NCI-H2227 treated with DMSO at 0.1 percent for 48 hours (cell line): ENCODE measurements at regions not wholly inside any gene's neighbourhood (a gene's known extent, or its start where the extent isn't known, plus 50 kb on each side); places are given as distances from the start of the nearest gene placed in this dataset.

Source experiments
- DNase-seq: peaks from one replicate; lab custom pipeline; 2025; lab: John Stamatoyannopoulos, UW

DNA sequence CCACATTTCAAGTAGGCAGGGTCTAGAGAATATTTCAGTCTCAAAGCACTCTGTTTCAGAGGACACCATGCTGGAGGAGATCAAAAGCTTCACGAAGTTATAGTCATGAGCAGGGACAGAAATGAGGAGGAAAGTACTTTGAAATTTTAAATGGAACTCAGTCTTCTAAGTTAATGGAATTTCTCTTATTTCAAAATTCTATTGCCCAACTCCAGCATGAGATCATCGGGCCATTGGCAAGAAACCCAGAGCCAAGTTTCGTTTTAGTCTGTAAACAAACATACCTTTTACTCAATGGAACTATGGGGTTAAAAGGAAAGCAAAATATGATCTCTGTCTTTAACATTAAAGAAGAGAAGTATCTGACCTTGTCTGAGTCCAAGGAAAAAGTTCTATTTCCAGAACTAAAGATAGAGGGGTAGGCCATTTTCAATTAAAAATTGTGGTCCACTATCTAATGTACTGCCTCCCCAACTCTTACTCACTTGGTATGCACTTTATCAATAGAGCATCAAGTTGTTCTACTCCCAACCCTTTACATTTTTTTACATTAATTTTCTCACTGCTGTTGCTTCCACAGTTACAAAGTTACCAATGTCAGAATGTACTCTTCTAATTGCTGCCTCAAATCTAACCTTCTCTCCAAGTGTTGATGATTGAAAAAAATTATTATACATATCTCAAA is 235.3 kb upstream of the NRSN1 start:
- no peak for DNase-seq

GRCh38 chr6:23905133-23905815 is 220.7 kb upstream of the NRSN1 start:
- DNase-seq, result no peak

GRCh38 chr6:23910420-23910819 is 215.6 kb upstream of the NRSN1 start:
- no peak for DNase-seq

DNA sequence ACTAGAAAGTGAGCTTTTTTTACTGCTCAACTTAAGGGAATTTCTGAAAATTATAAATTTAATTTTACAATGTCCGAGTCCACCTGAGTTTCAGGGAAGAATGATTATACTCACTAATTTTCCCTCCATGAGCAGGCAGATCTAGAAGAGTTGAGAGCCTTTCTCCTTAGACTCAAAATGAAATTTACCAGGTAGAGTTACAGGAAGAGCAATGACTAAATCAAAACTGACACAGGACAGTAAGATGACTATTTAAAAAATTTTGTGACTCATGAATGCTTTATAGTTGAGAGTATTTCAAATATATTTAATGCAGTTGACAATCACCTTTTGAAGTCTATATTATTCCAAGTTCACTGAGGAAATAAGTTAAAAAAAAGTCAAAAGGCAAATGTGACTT is 198.1 kb upstream of the NRSN1 start:
- no peak for DNase-seq

DNA sequence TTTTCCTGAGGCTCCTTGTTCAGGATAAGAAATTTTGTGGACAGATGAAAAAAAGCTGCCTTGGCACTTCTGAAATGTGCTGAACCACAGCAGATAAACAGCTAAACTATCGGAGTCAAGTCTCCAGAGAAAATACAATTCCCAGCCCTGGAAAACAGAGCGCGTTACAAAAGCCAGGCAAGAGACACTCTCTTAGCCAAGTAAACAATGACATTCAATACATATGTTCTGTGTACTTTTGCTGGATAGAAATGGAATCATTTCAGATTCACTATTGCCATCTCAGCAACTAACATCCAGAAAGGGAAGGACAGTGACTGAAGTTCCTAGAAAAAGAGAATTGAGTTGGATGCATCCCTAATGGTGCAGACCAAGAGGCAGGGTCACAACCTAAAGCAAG is 196.8 kb upstream of the NRSN1 start:
- no peak for DNase-seq

GRCh38 chr6:23940466-23940865 is 185.5 kb upstream of the NRSN1 start:
- DNase-seq, result no peak

DNA sequence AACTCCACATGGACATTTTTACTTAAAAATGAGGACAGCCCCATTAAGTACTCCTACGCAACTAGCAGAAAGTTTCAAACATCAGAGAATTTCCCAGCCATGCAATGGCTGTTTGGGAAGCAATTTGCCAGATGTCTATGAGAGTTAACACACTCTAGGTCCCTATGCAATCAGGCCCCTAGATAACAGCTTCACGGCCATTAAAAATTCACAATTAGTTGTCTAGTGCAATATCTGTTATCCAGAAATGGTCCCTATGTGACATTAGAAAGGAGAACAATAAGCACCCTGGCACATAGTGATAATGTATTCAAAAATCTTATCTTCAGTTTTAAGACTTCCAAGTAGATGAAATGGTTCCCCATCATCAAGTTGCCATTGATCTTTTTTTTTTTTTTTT is 174.3 kb upstream of the NRSN1 start:
- DNase-seq, result no peak

- DNase-seq, result no peak
Observed at GRCh38 chr6:23952245-23952644, 173.8 kb upstream of the NRSN1 start.

DNA sequence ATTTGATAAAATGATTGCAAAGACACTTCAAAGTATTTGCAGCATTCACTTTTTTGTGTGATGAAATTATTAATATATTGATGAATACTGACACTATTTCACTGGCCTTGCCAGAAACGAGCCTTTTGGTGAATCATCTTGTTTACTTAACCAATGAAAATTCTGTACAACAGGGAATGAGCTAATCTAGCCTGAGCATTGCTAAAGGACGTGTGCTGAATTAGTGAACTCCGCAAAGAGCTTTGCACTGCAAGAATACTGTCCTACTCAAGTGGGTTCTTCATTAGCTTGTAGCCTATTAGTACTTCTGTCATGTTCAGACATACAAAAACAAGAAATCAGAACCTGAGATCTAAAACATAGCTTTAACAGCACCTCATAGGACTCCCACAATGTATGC is 172.0 kb upstream of the NRSN1 start:
- DNase-seq, result no peak

DNA sequence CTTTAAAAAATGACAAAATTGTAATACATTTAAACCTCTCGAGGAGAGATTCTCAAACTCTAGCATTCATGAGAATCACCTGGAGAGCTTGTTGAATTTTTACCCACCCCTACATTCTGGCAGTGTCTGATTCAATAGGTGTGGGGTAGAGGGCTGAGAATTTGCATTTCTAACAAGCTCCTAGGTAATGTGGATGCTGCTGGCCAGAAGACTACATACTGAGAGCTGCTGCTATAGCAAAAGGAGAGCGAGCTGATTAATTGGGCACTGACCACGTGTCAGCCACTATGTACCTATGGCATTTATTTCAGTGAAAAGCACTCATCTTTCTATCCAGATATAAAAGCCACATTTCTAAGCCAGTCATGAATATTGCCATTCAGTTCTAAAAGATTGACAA is 169.0 kb upstream of the NRSN1 start:
- DNase-seq, result no peak

DNA sequence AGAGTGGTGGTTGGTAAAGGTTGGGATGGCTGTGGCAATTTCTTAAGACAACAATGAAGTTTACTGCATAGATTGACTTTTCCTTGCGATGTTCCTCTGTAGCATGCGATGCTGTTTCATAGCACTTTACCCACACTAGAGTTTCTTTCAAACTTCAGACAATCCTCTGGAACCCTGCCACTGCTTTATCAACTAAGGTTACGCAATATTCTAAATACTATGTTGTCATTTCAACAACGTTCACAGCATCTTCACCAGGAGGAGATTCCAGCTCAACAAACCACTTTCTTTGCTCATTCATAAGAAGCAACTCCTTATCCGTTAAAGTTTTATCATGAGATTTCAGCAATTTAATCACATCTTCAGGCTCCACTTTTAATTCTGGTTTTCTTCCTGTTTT is 161.2 kb upstream of the NRSN1 start:
- DNase-seq, result no peak

DNA sequence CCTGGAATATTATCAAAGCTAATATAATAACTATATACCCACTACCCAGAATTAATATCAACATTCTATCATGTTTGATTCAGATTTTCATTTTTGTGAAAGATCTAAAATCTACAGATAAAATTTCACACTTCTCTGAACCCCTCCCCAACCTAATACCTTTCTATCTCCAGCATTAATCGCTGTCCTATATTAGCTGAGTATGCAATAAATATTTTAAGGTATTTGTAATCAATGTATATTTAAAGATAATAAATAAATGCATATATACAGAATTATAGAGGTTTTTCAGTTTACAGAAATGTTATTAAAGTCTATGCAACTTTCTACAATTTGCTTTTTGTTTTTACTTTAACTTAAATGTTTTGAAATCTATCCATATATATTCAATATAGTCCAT is 156.7 kb upstream of the NRSN1 start:
- DNase-seq, result no peak

- no peak for DNase-seq
Observed at GRCh38 chr6:23977706-23978105, 148.3 kb upstream of the NRSN1 start.

- DNase-seq, result no peak
Observed at GRCh38 chr6:23980965-23981364, 145.1 kb upstream of the NRSN1 start.

GRCh38 chr6:23981923-23982322 is 144.1 kb upstream of the NRSN1 start:
- DNase-seq, result no peak

- peak; percentile 23 for DNase-seq
Observed at GRCh38 chr6:23983735-23984134, 142.3 kb upstream of the NRSN1 start.

- DNase-seq, result no peak
Observed at GRCh38 chr6:23985015-23985414, 141.0 kb upstream of the NRSN1 start.

DNA sequence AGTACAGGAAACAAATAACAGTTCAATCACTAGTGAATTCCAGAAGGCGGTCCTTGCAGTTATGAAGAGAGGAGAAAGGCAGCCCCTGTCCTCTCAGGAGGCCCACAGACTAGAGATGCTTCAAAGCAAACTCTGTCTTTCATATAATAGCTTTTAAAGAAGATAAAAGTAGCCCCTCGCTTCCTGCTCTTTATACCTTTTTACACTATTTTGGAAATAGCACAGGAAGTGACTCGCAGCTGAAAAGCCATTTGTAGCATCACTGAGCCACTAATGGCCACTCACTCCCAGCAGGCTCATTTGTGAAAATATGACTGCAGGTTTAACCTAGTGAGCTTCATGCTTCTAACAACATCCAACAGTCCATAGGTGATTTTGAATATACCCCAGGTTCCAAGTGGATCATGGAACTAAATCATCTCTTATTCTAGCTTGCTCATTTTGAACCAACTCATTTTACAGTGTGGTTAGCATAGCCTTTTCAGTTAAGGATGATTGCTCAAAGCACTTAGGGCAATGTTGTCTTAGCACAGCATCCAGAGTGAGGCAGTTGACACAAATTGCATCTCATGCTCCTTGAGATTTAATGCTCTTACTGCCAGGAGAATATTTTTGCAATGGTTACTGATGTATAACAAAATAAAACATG is 136.0 kb upstream of the NRSN1 start:
- DNase-seq, result no peak

DNA sequence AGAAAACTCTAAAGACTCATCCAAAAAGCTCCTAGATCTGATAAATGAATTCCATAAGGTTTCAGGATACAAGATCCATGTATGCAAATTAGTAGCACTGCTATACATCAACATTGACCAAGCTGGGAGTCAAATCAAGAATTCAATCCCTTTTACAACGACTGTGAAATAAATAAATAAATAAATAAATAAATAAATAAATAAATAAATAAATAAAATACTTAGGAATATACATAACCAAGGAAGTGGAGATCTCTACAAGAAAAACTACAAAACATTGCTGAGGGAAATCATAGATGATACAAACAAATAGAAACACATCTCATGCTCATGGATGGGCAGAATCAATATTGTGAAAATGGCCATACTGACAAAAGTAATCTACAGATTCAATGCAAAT is 132.0 kb upstream of the NRSN1 start:
- DNase-seq, result no peak

- DNase-seq, result no peak
Observed at GRCh38 chr6:24004062-24004461, 122.0 kb upstream of the NRSN1 start.

GRCh38 chr6:24004659-24005058 is 121.4 kb upstream of the NRSN1 start:
- DNase-seq, result no peak

DNA sequence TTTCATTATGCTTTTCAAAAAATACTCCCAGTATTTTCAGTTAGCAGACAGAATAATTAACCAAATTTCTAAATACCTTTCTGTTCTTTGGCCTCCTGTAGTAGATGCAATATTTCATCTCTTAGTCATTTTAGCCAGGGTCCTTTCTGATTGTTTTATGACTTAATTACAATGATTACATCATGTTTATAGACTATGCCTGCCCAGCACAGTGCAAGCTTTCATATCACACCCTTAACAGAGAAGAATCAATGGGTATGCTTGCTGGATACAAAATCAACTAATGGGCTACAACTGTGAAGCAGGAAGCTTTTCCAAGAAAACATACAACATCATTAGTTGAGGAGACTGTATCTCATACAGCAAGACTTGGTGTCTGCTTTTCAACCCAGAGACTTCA is 119.8 kb upstream of the NRSN1 start:
- DNase-seq, result no peak

DNA sequence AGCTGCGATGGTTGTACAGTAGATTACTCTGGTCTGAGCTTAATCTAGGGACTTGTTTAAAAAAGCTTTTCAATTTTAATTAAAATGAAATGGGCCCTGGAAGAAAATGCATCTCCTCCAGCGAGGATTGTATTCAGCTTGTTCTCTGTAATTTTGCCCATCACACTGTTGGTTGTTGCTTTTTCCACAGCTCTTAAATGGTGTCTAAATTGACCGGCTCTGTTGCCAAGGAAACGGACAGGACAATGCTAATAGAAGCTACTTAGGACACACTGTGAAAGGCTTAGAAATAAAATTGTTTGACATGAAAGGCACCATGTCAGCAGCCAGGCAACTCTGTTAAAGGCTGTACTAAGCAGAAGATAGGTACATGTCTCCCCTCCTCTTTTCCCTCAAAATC is 116.7 kb upstream of the NRSN1 start:
- DNase-seq, result peak; percentile 94

GRCh38 chr6:24010133-24010532 is 115.9 kb upstream of the NRSN1 start:
- DNase-seq, result peak; percentile 93
